Calu3 (cell line): ENCODE measurements at regions not wholly inside any gene's neighbourhood (a gene's known extent, or its start where the extent isn't known, plus 50 kb on each side); places are given as distances from the start of the nearest gene placed in this dataset.

Source experiments
- BruUV-seq: library from RNA; stranded (reverse); fragments of 400-500 nt; replicated peaks from 2 replicates; lab custom pipeline; 2021; lab: Mats Ljungman, UMichigan
- CTCF ChIA-PET: fragments of 300-600 bp; sonication (Branson Sonifier 250); formaldehyde crosslinking; loops from one replicate; lab custom pipeline; 2022; ENCODE audit warnings: antibody characterized with exemption; lab: Charles Lee
- DNase-seq: peaks from one replicate; pipeline ENCODE4 v3.0.0; 2022
- H3K27ac Mint-ChIP-seq: one replicate; pipeline ENCODE4 v1.8.0; 2022; ENCODE audit warnings: mixed read lengths; ENCODE audit not compliant: unreplicated experiment
- H3K27me3 Mint-ChIP-seq: one replicate; pipeline ENCODE4 v1.8.0; 2022; ENCODE audit warnings: mixed read lengths; ENCODE audit not compliant: unreplicated experiment
- H3K36me3 Mint-ChIP-seq: one replicate; pipeline ENCODE4 v1.8.0; 2022; ENCODE audit warnings: mild to moderate bottlenecking, moderate library complexity, mixed read lengths; ENCODE audit not compliant: insufficient read depth, unreplicated experiment
- H3K4me1 Mint-ChIP-seq: one replicate; pipeline ENCODE4 v1.8.0; 2022; ENCODE audit warnings: mild to moderate bottlenecking, low read depth, mixed read lengths; ENCODE audit not compliant: unreplicated experiment
- H3K4me3 Mint-ChIP-seq: one replicate; pipeline ENCODE4 v1.8.0; 2022; ENCODE audit warnings: mild to moderate bottlenecking, low read depth, moderate library complexity, mixed read lengths; ENCODE audit not compliant: unreplicated experiment
- H3K9me3 Mint-ChIP-seq: one replicate; pipeline ENCODE4 v1.8.0; 2022; ENCODE audit warnings: low read depth, mixed read lengths; ENCODE audit not compliant: unreplicated experiment
- CTCF ChIP-seq: fragments of 200-600 bp; IDR thresholded peaks from one replicate; pipeline ENCODE4 v1.8.0; 2022; ENCODE audit warnings: antibody characterized with exemption; ENCODE audit not compliant: unreplicated experiment
- intact Hi-C: fragments of 100-400 bp; cut with micrococcal nuclease; formaldehyde crosslinking; loops from one replicate; pipeline ENCODE4 v1.10.0; 2022; ENCODE audit not compliant: unreplicated experiment

GRCh38 chr10:107477266-107477665 is 312.8 kb upstream of the SORCS1 start:
- no peak for DNase-seq
- no peak overlapping the region for H3K4me3 Mint-ChIP-seq
- no peaks in the 10 kb centered on the region for H3K36me3 Mint-ChIP-seq
- H3K27me3 Mint-ChIP-seq, result no peaks in the 10 kb centered on the region
- intact Hi-C loops, result no loop called here
- no peak overlapping the region for H3K27ac Mint-ChIP-seq
- H3K4me1 Mint-ChIP-seq, result no peaks in the 10 kb centered on the region
- peaks cover 3% of the 10 kb centered on the region for H3K9me3 Mint-ChIP-seq
- CTCF ChIA-PET, result interaction anchor here (1.1 kb wide), 1 partner anchor 15 kb away, joined by 3 read pairs; no protein-coding TSS in a partner anchor
- TF ChIP-seq CTCF, result no peak
- no TSS peak for BruUV-seq

DNA sequence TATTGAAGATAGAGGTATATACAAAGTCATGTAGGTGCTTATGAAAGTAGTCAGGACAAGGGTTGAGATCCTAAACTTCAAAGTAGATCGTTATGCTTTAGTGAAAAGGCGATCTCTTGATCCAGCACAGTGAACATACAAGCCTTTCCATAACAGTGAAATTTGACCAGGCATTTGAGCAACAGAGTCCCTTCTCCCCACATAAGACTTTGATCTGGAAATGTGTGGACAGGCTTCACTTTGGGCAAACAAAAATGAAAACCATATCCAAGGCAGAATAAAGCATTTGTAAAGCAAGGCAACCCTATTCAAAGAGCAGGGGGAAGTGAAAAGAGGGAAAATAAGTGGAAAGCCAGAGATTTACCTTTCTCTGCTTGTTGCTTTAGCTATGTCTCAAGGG is 311.9 kb upstream of the SORCS1 start:
- DNase-seq, result no peak
- Mint-ChIP-seq H3K36me3 (no peaks in the 10 kb centered on the region), H3K9me3 (peaks cover 3% of the 10 kb centered on the region), H3K4me1 (no peaks in the 10 kb centered on the region), H3K27ac (no peak overlapping the region), H3K4me3 (no peak overlapping the region), H3K27me3 (no peaks in the 10 kb centered on the region)
- CTCF ChIA-PET, result interaction anchor here (1.1 kb wide), 1 partner anchor 16 kb away, joined by 3 read pairs; no protein-coding TSS in a partner anchor
- no peak for TF ChIP-seq CTCF
- BruUV-seq, result no TSS peak
- intact Hi-C loops, result no loop called here

DNA sequence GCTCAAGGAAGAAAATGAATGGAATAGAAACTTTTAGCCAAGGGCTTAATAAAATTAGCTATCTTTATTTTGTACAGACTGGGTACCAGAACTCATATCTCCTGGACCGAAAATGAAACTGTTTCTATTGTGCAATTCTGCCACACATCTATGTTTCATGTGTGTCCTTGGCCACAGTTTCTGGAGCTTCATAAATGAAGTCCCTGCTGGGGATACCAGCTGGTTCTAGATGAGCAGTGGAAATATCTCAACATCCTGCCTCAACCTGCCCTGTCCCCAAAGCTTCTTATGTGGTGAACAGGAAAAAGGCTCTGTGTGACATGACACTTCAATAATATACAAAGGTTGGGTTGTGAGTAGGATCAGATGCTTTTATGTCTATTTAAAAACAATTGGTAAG is 310.1 kb upstream of the SORCS1 start:
- no TSS peak for BruUV-seq
- Mint-ChIP-seq H3K36me3 (no peaks in the 10 kb centered on the region), H3K4me3 (no peak overlapping the region), H3K27ac (no peak overlapping the region), H3K9me3 (peaks cover 6% of the 10 kb centered on the region), H3K4me1 (no peaks in the 10 kb centered on the region), H3K27me3 (no peaks in the 10 kb centered on the region)
- CTCF ChIA-PET, result no interaction called here
- TF ChIP-seq CTCF, result no peak
- DNase-seq, result no peak
- intact Hi-C loops, result no loop called here

- no peak for DNase-seq
- intact Hi-C loops, result no loop called here
- Mint-ChIP-seq H3K4me1 (no peaks in the 10 kb centered on the region), H3K9me3 (peaks cover 3% of the 10 kb centered on the region), H3K27ac (no peak overlapping the region), H3K36me3 (no peaks in the 10 kb centered on the region), H3K4me3 (no peak overlapping the region), H3K27me3 (no peaks in the 10 kb centered on the region)
- TF ChIP-seq CTCF, result no peak
- CTCF ChIA-PET, result no interaction called here
- BruUV-seq, result no TSS peak
Measured at GRCh38 chr10:107473225-107473624, 308.7 kb upstream of the SORCS1 start.
